ENCODE measurements at regions not wholly inside any gene's neighbourhood (a gene's known extent, or its start where the extent isn't known, plus 50 kb on each side); places are given as distances from the start of the nearest gene placed in this dataset.

GRCh38 chr3:72322264-72322976 is 525.8 kb downstream of the SHQ1 start (continued):
- TF ChIP-seq MAFK (IDR thresholded peaks at IDR 0.05; ENCODE audit: low read depth, low read length), result no peak
- no peak for TF ChIP-seq TEAD4 (IDR thresholded peaks at IDR 0.05; ENCODE audit: low read depth, low read length)
- TF ChIP-seq BCL11A (IDR thresholded peaks at IDR 0.05; ENCODE audit: low read depth in 2 of 2, low read length in 2 of 2), result no peak
- TF ChIP-seq KDM5A (IDR thresholded peaks at IDR 0.05; ENCODE audit: low read length), result no peak
- no peak for TF ChIP-seq TAF1 (IDR thresholded peaks at IDR 0.05; ENCODE audit: low read depth, low read length)
- TF ChIP-seq GABPA (IDR thresholded peaks at IDR 0.05; ENCODE audit: borderline replicate concordance, insufficient read depth, low read length), result no peak
- TF ChIP-seq SP4 (IDR thresholded peaks at IDR 0.05; ENCODE audit: low read length), result no peak
- TF ChIP-seq NRF1 (IDR thresholded peaks at IDR 0.05; ENCODE audit: low read depth, low read length), result no peak
- TF ChIP-seq POLR2A (IDR thresholded peaks at IDR 0.05; ENCODE audit: control extremely low read depth in 1 of 2, low read depth in 2 of 2, low read length in 2 of 2), result no peak
- TF ChIP-seq ATF3 (IDR thresholded peaks at IDR 0.05; ENCODE audit: insufficient read depth, low read depth, low read length), result no peak

Measured in H1 (cell line).